GM19324 (cell line): ENCODE measurements at regions not wholly inside any gene's neighbourhood (a gene's known extent, or its start where the extent isn't known, plus 50 kb on each side); places are given as distances from the start of the nearest gene placed in this dataset.
"Not testable (repeated sequence)": the region's sequence is repeated elsewhere in the genome, so short reads cannot be mapped to it uniquely, and the experiment has no call there.

Experiments used
- ATAC-seq: cut with Tn5 transposase; IDR thresholded peaks from one replicate; pipeline ENCODE4 v1.9.1; 2021; ENCODE audit warnings: mild to moderate bottlenecking, moderate library complexity; ENCODE audit not compliant: unreplicated experiment, low FRiP score

DNA sequence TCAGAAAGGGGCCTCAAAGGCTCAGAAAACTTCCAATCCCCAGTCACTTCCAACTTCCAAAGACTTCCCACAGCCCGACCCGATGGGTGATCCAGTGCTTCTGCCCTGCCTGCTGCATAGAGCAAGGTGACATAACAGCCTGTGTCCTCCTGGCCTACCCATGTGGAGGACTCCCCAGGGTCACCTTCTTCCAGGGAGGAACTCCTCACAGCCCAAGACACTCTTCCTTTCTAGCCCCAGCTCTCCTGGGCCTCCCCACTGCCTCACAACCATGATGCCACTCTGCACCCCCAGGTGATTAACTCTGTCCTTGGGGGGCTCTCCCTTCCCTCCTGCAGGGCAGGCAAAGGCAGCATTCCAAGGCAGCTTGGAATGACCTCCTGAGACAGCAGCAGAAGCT, 158.4 kb upstream of the PDE1C start:
- ATAC-seq, result no peak

DNA sequence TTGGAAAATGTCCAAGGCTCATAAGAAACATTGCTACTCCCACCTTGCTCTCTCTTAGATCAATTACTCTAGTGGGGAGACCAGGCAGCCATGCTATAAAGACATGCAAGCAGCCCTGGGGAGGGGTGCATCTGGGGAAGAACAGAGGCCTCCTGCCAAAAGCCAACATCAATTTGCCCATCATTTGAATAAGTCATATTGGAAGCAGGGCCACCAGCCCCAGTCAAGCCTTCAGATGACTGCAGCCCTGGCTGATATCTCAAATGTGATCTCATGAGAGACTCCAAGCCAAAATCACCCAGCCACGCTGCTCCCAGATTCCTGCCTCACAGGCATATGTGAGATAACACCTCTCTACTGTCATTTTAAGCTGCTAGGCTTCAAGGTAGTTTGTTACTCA, 157.5 kb upstream of the PDE1C start:
- ATAC-seq, result no peak

DNA sequence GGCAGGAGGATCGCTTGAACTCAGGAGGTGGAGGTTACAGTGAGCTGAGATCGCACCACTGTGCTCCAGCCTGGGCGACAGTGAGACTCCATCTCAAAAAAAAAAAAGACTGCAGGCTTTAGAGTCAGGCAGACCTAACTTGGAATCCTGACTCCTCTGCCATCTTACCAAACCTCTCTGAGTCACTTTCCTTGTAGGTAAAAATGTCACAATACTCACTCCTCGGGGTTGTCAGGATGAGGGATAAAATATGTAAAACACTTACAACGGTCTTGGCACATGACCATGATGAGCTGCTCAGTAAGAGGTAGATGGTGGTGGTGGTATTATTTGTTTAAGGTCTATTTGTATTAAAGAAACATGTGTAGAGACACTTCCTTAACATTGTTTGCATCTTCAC, 154.1 kb upstream of the PDE1C start:
- ATAC-seq, result no peak

DNA sequence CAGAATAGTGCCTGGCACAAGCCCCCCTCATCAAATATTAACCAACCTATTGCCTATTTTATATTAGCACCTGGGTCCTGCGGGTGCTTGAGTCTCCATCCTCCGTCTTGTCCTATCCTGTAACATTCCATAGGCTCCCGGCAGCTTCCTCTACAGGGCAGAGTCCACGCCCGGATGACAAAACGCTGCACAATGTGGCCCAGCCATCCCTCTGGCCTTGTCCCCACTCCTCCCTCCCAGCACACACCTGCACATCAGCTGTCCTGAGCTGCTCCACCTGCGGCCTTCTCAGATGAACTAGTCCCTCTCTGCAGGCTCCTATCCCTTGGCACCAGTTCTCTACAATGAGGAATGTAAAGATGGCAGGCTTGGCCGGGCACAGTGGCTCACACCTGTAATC, 153.5 kb upstream of the PDE1C start:
- ATAC-seq, result no peak

DNA sequence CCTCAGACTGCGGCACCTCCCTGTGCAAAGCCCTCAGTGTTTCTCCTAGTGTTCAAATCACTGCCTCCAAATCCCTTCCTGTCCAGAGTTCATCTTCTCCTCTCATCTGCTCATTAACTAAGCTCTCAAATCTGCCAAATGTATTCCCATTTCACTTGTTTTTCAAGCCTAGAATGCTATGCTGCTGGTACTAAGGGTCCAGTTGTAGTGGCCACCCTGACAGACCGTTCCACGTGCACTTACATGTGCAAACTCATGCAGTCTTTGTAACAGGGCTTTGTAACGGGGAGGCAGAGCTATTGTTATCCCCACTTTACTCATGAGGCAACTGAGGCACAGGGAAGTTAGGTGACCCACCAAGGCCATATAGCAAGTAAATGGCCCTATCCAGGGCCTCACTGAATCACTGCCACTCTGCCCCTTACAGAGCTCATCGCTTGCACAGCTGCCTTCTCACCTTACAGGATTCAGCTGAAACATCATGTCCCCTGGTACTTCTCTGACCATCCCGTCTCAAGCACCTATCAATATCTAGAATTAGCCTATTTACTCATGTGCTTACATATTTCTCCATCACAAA, 153.0 kb upstream of the PDE1C start:
- no peak for ATAC-seq

DNA sequence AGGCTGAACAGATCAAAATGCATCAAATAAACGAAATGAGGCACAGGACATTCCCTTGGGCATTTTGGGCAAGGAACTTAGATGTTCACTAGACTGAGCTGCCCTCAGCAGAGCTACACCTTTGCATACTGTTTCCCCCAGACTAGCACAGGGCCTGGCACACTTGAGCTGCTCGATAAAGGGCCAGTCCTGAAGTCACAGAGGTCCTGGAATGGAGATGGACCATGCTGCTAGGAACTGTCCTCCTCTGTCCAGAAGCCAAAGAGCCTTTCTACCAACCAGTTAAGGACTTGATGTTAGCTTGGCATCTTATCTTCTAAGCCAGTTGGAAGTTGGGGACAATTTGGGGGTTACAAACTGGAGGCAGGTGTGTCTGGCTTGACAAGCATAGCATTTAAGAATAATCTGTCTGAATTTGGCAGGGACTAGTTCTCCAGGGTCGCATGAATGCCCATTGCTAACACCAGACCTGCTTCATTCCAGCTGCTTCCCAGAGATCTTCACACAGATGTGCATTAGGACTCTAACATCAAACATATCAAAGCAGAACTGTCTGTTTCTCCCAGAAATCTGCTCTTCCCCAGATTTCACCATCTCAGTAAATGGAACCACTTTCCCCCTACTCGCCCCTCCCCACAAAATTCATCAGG, 152.2 kb upstream of the PDE1C start:
- ATAC-seq, result no peak

DNA sequence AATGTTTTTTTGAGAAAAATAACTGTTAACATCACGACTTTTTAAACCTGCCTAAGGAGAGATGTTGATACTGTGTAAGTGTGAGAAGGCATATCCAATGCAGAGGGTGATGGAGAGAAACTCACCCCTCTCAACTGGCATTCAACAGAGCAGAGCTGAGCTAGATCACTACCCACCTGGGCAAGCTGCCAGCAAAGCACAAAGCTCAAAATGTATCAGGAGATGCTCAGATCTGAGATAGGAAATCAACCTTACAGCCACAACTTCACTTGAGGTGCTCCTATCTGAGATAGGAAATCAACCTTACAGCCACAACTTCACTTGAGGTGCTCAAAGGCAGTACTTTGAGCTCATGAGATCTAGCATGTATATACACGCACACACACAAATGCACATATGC, 151.5 kb upstream of the PDE1C start:
- no peak for ATAC-seq

DNA sequence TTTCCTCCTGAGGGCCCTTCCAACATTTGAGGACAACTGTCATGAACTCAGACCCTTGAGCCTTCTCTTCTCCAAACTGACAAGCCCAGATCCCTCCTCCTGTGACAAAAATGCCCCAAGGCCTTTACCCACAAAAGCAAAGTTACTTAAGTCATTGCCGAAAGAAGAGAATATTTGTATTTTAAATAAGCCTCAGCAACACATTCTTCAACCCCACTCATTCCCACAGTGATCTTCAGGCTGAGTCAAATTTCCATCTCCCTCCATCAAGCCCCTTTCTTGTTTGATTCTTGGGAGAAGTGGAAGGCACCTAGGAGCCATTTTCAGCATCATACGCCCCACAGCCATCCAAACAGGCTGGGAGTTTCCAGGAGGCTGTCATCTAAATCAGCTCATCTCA, 150.8 kb upstream of the PDE1C start:
- no peak for ATAC-seq

DNA sequence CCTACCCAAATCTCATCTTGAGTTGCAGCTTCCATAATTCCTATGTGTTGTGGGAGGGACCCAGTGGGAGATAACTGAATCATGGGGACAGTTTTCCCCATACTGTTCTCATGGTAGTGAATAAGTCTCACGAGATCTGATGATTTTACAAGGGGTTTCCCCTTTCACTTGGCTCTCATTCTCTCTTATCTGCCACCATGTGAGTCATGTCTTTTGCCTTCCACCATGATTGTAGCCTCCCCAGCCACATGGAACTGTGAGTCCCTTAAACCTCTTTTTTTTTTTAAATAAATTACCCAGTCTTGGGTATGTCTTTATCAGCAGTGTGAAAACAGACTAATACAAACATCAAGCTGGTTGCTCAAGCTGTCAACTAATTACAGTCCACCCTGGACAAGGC, 149.6 kb upstream of the PDE1C start:
- not testable (repeated sequence) for ATAC-seq

DNA sequence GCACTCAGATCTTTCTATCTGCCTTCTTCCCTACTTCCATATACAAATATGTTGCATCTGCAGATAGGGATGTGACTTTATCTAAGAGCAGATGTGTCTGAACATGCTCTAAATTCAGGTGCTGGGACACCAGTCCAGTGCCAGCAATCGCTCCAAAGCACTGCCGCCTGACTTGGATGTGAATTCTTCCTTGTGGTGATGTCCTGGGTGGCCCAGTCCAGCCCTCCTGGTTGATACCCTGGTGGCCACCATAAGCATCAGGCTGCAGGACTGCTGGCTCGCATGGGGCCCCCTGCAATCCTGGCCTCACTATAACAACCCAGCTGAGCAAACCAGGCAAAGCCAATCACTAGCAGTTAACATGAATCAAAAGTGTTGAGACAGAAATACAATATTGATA, 149.2 kb upstream of the PDE1C start:
- no peak for ATAC-seq

DNA sequence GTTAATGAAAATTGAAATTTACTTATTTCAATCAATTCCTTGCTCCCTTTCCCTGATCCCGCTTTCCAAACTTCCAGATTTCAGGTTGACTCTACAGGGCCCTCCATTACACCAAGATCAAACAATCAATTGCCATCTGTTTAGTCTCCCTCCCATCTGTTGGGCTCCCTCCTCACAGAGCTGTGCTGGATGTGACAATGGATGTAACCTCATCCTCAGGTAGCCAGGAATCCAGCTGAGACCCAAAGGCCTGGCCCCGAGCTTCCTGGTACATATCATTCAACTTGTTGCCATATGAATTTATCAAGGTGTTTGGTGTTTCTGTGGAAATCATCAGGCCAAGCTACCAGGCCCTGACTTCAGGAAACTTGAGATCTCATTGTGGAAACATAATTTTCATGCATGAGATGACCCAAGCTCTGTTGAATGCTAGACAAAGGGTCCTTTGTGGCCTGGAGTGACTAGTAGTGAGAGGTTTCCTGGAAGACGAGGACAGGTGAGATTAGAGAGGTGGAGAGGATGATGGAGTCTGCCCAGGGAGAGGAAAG, 148.6 kb upstream of the PDE1C start:
- ATAC-seq, result no peak

DNA sequence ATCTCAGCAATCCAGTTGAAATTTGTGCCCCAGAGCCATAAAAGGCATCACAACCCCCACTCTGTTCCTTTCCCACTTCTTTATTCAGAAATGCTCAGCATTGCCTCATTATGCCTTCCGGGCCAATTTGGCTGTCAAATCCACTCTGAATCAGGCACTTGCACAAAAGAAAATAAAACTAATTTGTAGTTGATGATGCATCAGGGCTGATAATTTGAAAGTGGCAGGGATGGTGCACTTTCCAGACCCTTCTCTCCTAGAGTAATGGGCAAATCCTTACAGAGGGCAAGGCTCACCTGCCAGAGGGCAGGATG, 147.9 kb upstream of the PDE1C start:
- ATAC-seq, result no peak

DNA sequence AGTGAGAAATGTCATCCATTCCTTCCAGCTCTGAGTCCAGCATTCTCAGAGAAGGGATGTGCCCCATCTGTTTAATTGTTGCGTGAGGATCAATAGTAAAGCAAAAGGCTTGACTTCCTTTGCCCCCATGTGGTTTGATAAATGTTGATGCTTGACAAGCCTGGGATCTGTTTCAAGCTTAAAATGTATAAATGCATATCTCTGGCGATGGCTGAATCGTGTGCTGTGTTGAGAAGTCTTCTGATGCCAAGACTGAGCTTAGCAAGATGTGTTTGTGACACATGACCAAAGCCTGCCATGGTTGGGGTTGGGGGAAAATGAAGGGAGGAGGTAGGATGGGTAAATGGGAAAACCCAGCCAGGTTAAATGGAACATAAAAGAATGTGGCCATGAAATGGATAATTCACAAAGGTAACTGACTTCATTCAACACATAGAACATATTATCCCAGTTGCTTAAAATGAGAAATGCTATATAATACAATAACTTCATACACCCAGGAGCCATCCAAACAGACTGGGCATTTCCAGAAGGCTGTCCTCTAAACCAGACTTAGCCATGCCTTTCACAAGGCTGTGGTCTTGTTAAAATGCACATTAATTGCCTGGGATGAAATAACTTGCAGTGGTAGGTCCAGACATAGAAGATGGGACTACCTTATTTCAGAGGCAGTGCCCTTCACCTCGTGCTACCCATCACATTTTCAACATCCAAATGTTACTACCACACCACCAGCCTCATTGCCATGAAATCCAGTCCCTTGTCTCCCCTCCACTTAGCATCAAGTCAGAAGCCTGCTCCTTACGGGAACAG, 147.3 kb upstream of the PDE1C start:
- ATAC-seq, result no peak

DNA sequence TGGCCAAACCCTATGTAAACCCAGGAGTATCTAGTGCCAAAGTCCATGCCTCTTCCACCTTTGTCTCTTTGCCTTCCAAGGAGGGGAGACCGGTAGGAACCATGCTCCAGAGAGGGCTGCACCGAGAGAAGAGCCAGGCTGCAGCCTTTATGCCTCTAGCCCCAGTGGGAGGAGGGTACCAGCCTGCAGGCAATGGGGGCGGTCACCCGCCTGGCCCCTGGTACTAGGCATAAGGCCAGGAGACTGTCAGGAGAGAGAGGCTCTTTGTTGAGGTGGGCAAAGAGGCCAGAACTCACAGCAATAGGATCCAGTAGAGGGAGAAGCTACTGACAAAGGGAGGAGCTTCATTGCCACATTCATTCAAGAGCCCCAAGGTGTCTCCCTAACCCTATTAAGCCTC, 146.6 kb upstream of the PDE1C start:
- ATAC-seq, result no peak

DNA sequence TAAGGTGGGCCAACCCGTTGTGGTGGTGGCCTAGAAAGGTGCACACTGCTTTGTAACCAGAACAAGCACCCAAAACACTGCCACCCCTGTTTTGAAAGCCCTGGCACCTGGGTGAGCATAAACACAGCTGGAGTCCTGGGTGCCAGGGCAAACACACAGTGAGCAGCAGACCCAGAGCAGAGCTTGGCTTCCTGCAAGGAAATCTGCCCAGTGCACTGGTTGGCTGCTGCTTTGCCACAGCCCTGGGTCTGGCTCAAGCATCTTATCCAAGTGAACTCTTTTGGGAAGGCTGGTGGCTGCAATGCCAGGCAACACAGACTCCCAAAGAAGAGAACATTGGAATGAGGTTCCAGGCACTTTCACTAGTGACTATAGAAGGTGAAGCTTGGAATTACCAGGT, 145.5 kb upstream of the PDE1C start:
- no peak for ATAC-seq

DNA sequence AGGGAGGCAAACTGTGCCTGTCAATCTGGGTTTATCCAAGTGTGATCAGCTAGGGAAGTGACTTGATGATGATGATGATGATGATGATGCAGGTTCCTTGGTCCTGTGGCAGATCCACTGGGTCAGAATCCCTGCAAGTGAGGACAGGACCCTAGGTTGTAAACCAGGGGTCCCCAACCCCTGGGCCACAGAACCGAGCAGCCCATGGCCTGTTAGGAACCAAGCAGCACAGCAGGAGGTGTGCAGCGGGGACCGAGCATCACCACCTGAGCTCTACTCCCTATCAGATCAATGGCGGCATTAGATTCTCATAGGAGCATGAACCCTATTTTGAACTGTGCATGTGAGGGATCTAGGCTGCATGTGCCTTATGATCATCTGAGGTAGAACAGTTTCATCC, 144.7 kb upstream of the PDE1C start:
- ATAC-seq, result no peak

DNA sequence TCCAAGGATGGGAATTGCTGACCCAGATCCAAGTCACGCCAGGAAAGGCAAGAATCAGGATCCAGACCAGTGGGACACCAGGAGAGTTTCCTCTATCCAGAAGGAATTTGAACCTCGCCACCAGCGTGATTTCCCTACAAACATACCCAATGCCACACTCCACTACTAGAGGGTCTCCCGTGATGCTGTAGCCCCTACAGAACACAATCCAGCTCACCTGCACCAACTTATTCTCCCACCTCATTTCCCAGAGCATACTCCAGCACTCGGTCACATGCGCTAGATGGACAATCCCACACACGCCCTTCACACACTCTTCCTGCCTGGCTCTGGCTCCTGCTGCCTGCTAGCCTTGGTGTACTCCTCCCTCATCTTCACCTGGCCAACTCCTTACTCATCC, 142.1 kb upstream of the PDE1C start:
- no peak for ATAC-seq

DNA sequence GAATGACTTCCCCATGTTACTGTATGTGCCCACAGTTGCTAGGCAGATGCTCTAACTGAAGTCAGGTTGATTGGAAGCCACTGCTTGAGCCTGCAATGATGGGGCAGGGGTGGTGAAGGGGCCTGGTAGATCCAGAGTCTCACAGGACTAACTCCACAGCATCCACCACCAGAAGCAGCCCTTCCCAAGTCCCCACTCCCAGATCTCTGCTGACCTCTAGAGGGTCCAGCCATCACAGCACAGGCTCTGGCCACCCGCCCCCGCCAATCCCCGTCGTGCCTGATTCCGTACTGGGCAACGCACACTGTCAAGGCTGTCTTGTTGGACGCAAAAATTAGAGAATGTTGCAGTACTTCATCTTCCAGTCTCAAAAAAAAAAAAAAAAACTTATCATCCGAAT, 136.8 kb upstream of the PDE1C start:
- no peak for ATAC-seq

DNA sequence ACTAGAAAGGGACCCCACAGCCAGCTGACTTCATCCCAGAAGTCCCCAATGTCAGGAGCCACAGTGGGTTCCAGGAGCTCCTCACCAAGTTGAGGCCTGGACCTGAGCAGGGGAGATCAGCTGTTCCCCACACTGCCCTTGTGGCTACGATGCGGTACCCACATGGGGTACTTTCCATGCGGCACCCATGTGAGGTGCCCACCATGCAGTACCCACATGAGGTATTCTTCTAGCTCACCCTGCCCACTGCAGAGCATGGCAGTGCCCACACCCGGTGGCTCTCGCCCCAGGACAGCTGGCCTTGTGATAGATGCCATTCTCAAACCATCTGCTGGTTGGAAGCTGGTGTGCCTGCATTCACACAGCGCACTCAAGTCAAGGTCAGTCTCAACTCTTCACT, 136.3 kb upstream of the PDE1C start:
- no peak for ATAC-seq

DNA sequence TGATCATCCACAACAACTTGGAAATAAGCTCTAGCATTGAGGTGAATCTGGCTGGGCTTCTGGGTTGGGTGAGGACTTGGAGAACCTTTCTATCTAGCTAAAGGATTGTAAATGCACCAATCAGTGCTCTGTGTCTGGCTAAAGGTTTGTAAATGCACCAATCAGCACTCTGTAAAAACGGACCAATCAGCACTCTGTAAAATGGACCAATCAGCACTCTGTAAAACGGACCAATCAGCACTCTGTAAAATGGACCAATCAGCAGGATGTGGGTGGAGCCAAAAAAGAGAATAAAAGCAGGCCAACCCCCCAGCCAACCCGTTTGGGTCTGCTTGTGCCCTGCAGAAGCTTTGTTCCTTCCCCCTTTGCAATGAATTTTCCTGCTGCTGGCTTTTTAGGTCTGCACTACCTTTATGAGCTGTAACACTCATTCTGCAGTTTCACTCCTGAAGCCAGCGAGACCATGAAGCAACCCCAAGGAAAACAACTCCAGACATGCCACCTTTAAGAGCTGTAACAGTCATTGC, 135.2 kb upstream of the PDE1C start:
- ATAC-seq, result not testable (repeated sequence)

DNA sequence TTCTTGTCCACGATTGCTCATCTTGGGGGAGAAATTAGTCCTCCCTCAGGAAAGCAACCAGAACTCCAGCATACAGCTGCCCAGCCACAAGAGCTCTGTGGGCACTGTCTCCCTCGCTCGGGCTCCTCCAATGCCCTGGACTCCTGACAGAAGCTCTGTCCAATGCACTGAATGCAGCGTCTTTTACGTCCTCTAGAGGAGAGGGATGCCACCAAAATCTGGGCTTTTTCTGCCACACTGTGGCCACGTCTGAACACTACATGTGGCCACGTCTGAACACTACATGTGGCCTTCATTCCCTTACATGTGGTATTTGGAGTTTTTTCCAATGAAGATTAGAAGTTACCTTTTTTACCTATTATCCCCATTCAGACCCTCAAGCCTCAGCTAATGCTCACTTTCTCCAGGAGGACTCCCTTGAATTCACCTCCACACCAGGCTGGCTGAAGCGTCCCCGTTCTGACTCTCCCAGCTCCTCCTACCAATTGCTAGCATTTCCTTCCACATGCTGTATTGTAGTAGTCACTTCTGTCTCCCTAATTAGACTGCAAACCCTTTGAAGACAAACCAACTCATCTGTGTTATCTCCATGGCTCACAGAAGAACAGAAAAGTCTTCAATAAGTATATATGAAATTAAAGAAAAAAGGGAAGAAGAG, 134.3 kb upstream of the PDE1C start:
- ATAC-seq, result no peak
